ENCODE measurements at regions not wholly inside any gene's neighbourhood (a gene's known extent, or its start where the extent isn't known, plus 50 kb on each side); places are given as distances from the start of the nearest gene placed in this dataset.

DNA sequence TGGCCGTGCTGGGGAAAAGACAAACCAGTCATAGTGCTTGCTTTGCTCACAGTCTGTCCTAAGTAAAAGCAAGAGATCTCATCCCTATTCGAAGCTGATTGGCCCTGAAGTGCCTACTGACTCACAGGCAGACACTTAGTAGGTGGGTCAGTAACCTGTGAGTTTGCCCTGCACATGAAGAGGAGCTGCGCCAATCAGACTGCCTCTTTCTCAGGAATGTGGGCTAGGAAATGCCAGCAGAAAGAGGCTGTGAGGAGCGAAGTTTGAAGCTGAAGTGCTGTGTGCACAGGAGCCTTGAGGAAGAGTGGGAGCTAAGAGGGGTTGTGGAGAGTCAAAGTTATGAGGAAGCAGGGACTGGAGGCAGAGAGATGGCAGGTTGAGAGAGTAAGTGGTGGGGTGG lies 126.8 kb downstream of the IL20RB start:
- TF ChIP-seq POLR2A (IDR thresholded peaks at IDR 0.05; ENCODE audit: low read depth, low read length) (no peak), PAX5 (IDR thresholded peaks at IDR 0.05; ENCODE audit: insufficient read depth, low read length, severe bottlenecking) (no peak)
